Liver (tissue), 8 donors: ENCODE measurements at regions not wholly inside any gene's neighbourhood (a gene's known extent, or its start where the extent isn't known, plus 50 kb on each side); places are given as distances from the start of the nearest gene placed in this dataset.

Experiments used
- DNase-seq: peaks from one replicate; pipeline ENCODE4 v3.0.0-alpha.2; 2017; ENCODE audit warnings: low spot score
- H3K27ac ChIP-seq, 2 donors: one replicate each; pipeline ENCODE4 v1.7.0; 2013; ENCODE audit warnings: inconsistent platforms in 2 of 2, low read length in 2 of 2, control low read depth in 1 of 2, low read depth in 1 of 2, mild to moderate bottlenecking in 1 of 2
- H3K27me3 ChIP-seq, 4 donors: one replicate each; pipeline versions ENCODE4 v1.6.1 to v1.7.0; 2013; ENCODE audit warnings: low read length in 3 of 4, inconsistent platforms in 1 of 4, mild to moderate bottlenecking in 1 of 4, moderate library complexity in 1 of 4; ENCODE audit not compliant: control insufficient read depth in 4 of 4, insufficient read depth in 4 of 4
- H3K36me3 ChIP-seq, 4 donors: one replicate each; pipeline versions ENCODE4 v1.6.1 to v1.7.0; 2013; ENCODE audit warnings: low read length in 3 of 4, mild to moderate bottlenecking in 3 of 4, low read depth in 1 of 4, moderate library complexity in 1 of 4; ENCODE audit not compliant: control insufficient read depth in 4 of 4, insufficient read depth in 3 of 4
- H3K4me1 ChIP-seq, 4 donors: one replicate each; pipeline versions ENCODE4 v1.6.1 to v1.7.0; 2013; ENCODE audit warnings: low read length in 3 of 4, mild to moderate bottlenecking in 3 of 4, moderate library complexity in 1 of 4; ENCODE audit not compliant: control insufficient read depth in 4 of 4, insufficient read depth in 4 of 4
- H3K4me3 ChIP-seq, 3 donors: one replicate each; pipeline versions ENCODE4 v1.6.1 to v1.7.0; 2013; ENCODE audit warnings: low read length in 3 of 3, control low read depth in 1 of 3, low read depth in 1 of 3, mild to moderate bottlenecking in 1 of 3
- H3K9ac ChIP-seq, 2 donors: one replicate each; pipeline ENCODE4 v1.7.0; 2013; ENCODE audit warnings: low read length in 2 of 2, mild to moderate bottlenecking in 2 of 2, moderate library complexity in 2 of 2, control low read depth in 1 of 2, low read depth in 1 of 2
- H3K9me3 ChIP-seq, 4 donors: one replicate each; pipeline versions ENCODE4 v1.6.1 to v1.7.0; 2013; ENCODE audit warnings: low read length in 3 of 4; ENCODE audit not compliant: control insufficient read depth in 4 of 4
- ATF3 ChIP-seq: IDR thresholded peaks from 2 replicates; pipeline ENCODE4 v1.6.1; 2016; ENCODE audit warnings: antibody characterized with exemption
- CTCF ChIP-seq: fragments of 150-350 bp; IDR thresholded peaks from 2 replicates; pipeline ENCODE4 v1.5.1; 2017; ENCODE audit warnings: improper control_type of control experiment, low read depth, low read length; ENCODE audit not compliant: missing input control
- EGR1 ChIP-seq, 2 donors: IDR thresholded peaks; 2 replicates each; pipeline ENCODE4 v1.6.1; 2016 to 2018; ENCODE audit warnings: antibody characterized with exemption in 2 of 2, low read depth in 2 of 2
- FOXA1 ChIP-seq: IDR thresholded peaks from 2 replicates; pipeline ENCODE4 v1.6.1; 2016; ENCODE audit warnings: antibody characterized with exemption
- FOXA2 ChIP-seq: IDR thresholded peaks from 2 replicates; pipeline ENCODE4 v1.6.1; 2016; ENCODE audit warnings: antibody characterized with exemption
- GABPA ChIP-seq, 2 donors: IDR thresholded peaks in 1 of 2; conservative IDR thresholded peaks in 1 of 2; 2 replicates each; pipeline ENCODE4 v1.6.1; 2016; ENCODE audit warnings: antibody characterized with exemption in 2 of 2, mild to moderate bottlenecking in 1 of 2, moderate library complexity in 1 of 2
- HNF4A ChIP-seq, 2 donors: conservative IDR thresholded peaks; 2 replicates each; pipeline ENCODE4 v1.6.1; 2016; ENCODE audit warnings: antibody characterized with exemption in 2 of 2, mild to moderate bottlenecking in 2 of 2
- HNF4G ChIP-seq: IDR thresholded peaks from 2 replicates; pipeline ENCODE4 v1.6.1; 2016; ENCODE audit warnings: antibody characterized with exemption
- JUND ChIP-seq, 2 donors: IDR thresholded peaks; 2 replicates each; pipeline ENCODE4 v1.6.1; 2016; ENCODE audit warnings: antibody characterized with exemption in 2 of 2
- MAX ChIP-seq: IDR thresholded peaks from 2 replicates; pipeline ENCODE4 v1.6.1; 2016; ENCODE audit warnings: antibody characterized with exemption
- NR2F2 ChIP-seq: IDR thresholded peaks from 2 replicates; pipeline ENCODE4 v1.6.1; 2016; ENCODE audit warnings: antibody characterized with exemption
- RAD21 ChIP-seq, 2 donors: IDR thresholded peaks; 2 replicates each; pipeline ENCODE4 v1.6.1; 2016; ENCODE audit warnings: antibody characterized with exemption in 2 of 2, mild to moderate bottlenecking in 2 of 2
- REST ChIP-seq: IDR thresholded peaks from 2 replicates; pipeline ENCODE4 v1.6.1; 2016; ENCODE audit warnings: antibody characterized with exemption, mild to moderate bottlenecking
- RXRA ChIP-seq, 2 donors: IDR thresholded peaks; 2 replicates each; pipeline ENCODE4 v1.6.1; 2017 to 2018; ENCODE audit warnings: antibody characterized with exemption in 2 of 2, mild to moderate bottlenecking in 1 of 2
- SP1 ChIP-seq: IDR thresholded peaks from 2 replicates; pipeline ENCODE4 v1.6.1; 2018; ENCODE audit warnings: antibody characterized with exemption, mild to moderate bottlenecking
- TAF1 ChIP-seq: conservative IDR thresholded peaks from 2 replicates; pipeline ENCODE4 v1.6.1; 2016; ENCODE audit warnings: antibody characterized with exemption, mild to moderate bottlenecking
- YY1 ChIP-seq: IDR thresholded peaks from 2 replicates; pipeline ENCODE4 v1.6.1; 2016; ENCODE audit warnings: antibody characterized with exemption, mild to moderate bottlenecking
- ZBTB33 ChIP-seq: IDR thresholded peaks from 2 replicates; pipeline ENCODE4 v1.6.1; 2016; ENCODE audit warnings: antibody characterized with exemption
- WGBS: extraction: QIAGEN DNeasy Blood & Tissue Kit; methylation state at CpG from one replicate; pipeline ENCODE4 v1.1.7; 2013; 5-methylcytosine and 5-hydroxymethylcytosine counted together
- donor health status: healthy.
- donor health status: healthy.
- donor health status: healthy.
- donor health status: healthy.
- donor health status: healthy.

GRCh38 chr6:37099442-37099841 lies 70.5 kb upstream of the PIM1 start:
- no peak overlapping the region for H3K4me3 ChIP-seq
- 81% methylated on average over 2 of the region's 2 CpGs for WGBS
- TF ChIP-seq FOXA1: no peak
- TF ChIP-seq TAF1: no peak
- no peak for TF ChIP-seq RAD21 (IDR thresholded peaks at IDR 0.05)
- no peak for TF ChIP-seq HNF4G
- TF ChIP-seq YY1: no peak
- TF ChIP-seq REST: no peak
- TF ChIP-seq RXRA (IDR thresholded peaks at IDR 0.05): no peak
- TF ChIP-seq ZBTB33: no peak
- no peak for TF ChIP-seq MAX
- no peak for TF ChIP-seq GABPA (IDR thresholded peaks at IDR 0.05 in 1 of 2, conservative IDR thresholded peaks at IDR 0.05 in 1 of 2)
- TF ChIP-seq FOXA2: no peak
- no peak for TF ChIP-seq HNF4A (conservative IDR thresholded peaks at IDR 0.05)
- TF ChIP-seq ATF3: no peak
- no peak for TF ChIP-seq JUND (IDR thresholded peaks at IDR 0.05)
- no peak for TF ChIP-seq EGR1 (IDR thresholded peaks at IDR 0.05; ENCODE audit: low read depth in 2 of 2)
- TF ChIP-seq NR2F2: no peak
- no peak for TF ChIP-seq CTCF
- TF ChIP-seq SP1: no peak
- no peaks in the 10 kb centered on the region for H3K9me3 ChIP-seq
- no peak overlapping the region for H3K27ac ChIP-seq
- peaks cover 4 to 24% (median 11%) of the 10 kb centered on the region in 4 donors for H3K4me1 ChIP-seq
- no peaks in the 10 kb centered on the region for H3K27me3 ChIP-seq
- DNase-seq: no peak
- no peak overlapping the region for H3K9ac ChIP-seq
- H3K36me3 ChIP-seq: no peaks in the 10 kb centered on the region
